ENCODE measurements at regions not wholly inside any gene's neighbourhood (a gene's known extent, or its start where the extent isn't known, plus 50 kb on each side); places are given as distances from the start of the nearest gene placed in this dataset.
"Not testable (repeated sequence)": the region's sequence is repeated elsewhere in the genome, so short reads cannot be mapped to it uniquely, and the experiment has no call there.

- Histone ChIP-seq H3K9me3 (no peaks in the 10 kb centered on the region), H3K36me3 (no peaks in the 10 kb centered on the region), H3K4me1 (no peaks in the 10 kb centered on the region), H3K27me3 (no peaks in the 10 kb centered on the region), H3K4me3 (no peak overlapping the region), H3K27ac (no peak overlapping the region)
- no peak for TF ChIP-seq CTCF (IDR thresholded peaks at IDR 0.05)
- WGBS, 2 donors: 74 to 94% methylated on average over 1 of the region's 1 CpG
- FAIRE-seq: no peak
- ATAC-seq: no peak
- DNase-seq: no peak
- intact Hi-C loops (cut with DNase I): no loop called here
Measured at GRCh38 chr13:65287405-65287804, 1942.7 kb downstream of the PCDH9 start.

GRCh38 chr13:65275838-65276630, 1954.1 kb downstream of the PCDH9 start:
- Histone ChIP-seq H3K9me3 (no peaks in the 10 kb centered on the region), H3K36me3 (no peaks in the 10 kb centered on the region), H3K4me1 (no peaks in the 10 kb centered on the region), H3K27me3 (no peaks in the 10 kb centered on the region), H3K27ac (no peak overlapping the region), H3K4me3 (no peak overlapping the region)
- no peak for ATAC-seq
- no peak for TF ChIP-seq CTCF (IDR thresholded peaks at IDR 0.05)
- DNase-seq: peak in 1 of 6 donors; percentile 14
- intact Hi-C loops (cut with DNase I): no loop called here
- 41 to 52% methylated on average over 5 of the region's 5 CpGs for WGBS, 2 donors
- FAIRE-seq: no peak

DNA sequence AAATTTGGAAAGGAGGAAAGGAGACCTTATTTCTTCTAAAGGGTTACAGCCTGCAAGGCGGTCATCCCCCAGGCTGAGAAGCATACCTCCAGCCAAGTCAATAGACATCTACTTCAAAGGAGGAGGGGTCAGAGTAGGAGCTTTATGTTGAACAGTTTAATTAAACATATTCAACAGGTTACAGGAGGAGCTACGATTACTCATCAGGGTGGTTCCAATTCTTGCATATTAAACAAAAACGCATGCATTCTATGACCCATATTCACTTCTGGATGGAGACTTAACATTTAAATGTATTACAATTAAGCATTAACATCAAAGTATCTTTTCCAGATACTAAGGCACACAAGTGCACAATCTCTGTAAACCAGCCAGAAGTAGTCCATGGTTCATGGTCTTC, 1955.0 kb downstream of the PCDH9 start:
- TF ChIP-seq CTCF (IDR thresholded peaks at IDR 0.05): no peak
- intact Hi-C loops (cut with DNase I): no loop called here
- no peaks in the 10 kb centered on the region for H3K27me3 ChIP-seq
- WGBS, 2 donors: 67 to 83% methylated on average over 3 of the region's 3 CpGs
- H3K27ac ChIP-seq: no peak overlapping the region
- no peaks in the 10 kb centered on the region for H3K4me1 ChIP-seq
- DNase-seq (no peak), FAIRE-seq (no peak), ATAC-seq (no peak)
- no peaks in the 10 kb centered on the region for H3K9me3 ChIP-seq
- no peak overlapping the region for H3K4me3 ChIP-seq
- H3K36me3 ChIP-seq: no peaks in the 10 kb centered on the region

DNA sequence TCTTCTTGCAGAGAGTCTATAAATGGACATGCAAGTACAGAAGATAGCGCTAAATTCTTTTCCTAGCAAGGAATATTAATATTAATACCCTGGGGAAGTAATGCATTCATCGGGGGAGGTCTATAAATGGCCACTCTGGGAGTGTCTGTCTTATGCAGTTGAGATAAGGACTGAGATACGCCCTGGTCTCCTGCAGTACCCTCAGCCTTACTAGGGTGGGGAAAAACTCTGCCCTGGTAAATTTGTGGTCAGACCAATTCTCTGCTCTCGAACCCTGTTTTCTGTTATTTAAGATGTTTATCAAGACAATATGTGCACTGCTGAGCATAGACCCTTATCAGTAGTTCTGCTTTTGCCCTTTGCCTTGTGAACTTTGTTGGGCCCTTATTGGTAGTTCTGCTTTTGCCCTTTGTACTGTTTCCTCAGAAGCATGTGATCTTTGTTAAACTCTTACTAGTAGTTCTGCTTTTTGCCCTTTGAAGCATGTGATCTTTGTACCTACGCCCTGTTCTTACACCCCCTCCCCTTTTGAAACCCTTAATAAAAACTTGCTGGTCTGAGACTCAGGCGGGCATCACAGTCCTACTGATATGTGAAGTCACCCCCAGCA, 1956.2 kb downstream of the PCDH9 start:
- H3K4me1 ChIP-seq; intact Hi-C loops (cut with DNase I); FAIRE-seq; H3K9me3 ChIP-seq; ATAC-seq; DNase-seq; H3K27ac ChIP-seq; H3K36me3 ChIP-seq; H3K27me3 ChIP-seq; H3K4me3 ChIP-seq: not testable (repeated sequence)
- WGBS, 2 donors: 70 to 83% methylated on average over 6 of the region's 6 CpGs

GRCh38 chr13:65268009-65268408, 1962.1 kb downstream of the PCDH9 start:
- no peak for TF ChIP-seq CTCF (IDR thresholded peaks at IDR 0.05)
- ATAC-seq (no peak), FAIRE-seq (no peak), DNase-seq (no peak)
- no peak overlapping the region for H3K4me3 ChIP-seq
- no peaks in the 10 kb centered on the region for H3K27me3 ChIP-seq
- H3K27ac ChIP-seq: no peak overlapping the region
- H3K36me3 ChIP-seq: no peaks in the 10 kb centered on the region
- H3K4me1 ChIP-seq: no peaks in the 10 kb centered on the region
- intact Hi-C loops (cut with DNase I): loop anchor here in 1 of 3 donors (10.0 kb wide), 1 partner anchor 157 kb away; no protein-coding TSS in a partner anchor
- no peaks in the 10 kb centered on the region for H3K9me3 ChIP-seq

Measured in pancreas (tissue), 10 donors.